ENCODE measurements at regions not wholly inside any gene's neighbourhood (a gene's known extent, or its start where the extent isn't known, plus 50 kb on each side); places are given as distances from the start of the nearest gene placed in this dataset.

DNA sequence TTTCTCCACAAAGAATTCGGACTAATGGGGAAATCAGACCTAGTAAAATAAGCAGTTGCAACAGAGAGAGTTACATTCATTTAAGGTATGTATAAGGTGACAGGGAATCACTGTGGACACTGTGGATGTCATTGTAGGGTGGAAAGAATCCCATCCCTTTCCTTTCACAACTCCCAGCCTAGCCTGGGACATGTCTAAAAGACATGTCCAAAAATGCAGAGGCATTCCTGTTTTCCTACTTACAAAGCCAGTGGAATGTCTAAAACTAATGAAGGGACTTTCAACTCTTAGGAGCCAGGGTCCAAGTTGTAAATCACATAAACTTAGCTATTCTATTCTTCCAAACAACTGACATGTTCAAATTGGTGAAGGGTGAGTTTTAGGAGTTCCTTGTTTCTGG is 511.0 kb downstream of the PRELID2 start:
- Histone ChIP-seq H3K27ac (no peak overlapping the region), H3K36me3 (no peaks in the 10 kb centered on the region), H3K9me3 (ENCODE audit: severe bottlenecking) (no peaks in the 10 kb centered on the region), H3K4me3 (ENCODE audit: low read depth, low read length) (no peak overlapping the region), H3K27me3 (ENCODE audit: insufficient read depth, low read depth, severe bottlenecking) (no peaks in the 10 kb centered on the region)
- TF ChIP-seq, protein P1, sequence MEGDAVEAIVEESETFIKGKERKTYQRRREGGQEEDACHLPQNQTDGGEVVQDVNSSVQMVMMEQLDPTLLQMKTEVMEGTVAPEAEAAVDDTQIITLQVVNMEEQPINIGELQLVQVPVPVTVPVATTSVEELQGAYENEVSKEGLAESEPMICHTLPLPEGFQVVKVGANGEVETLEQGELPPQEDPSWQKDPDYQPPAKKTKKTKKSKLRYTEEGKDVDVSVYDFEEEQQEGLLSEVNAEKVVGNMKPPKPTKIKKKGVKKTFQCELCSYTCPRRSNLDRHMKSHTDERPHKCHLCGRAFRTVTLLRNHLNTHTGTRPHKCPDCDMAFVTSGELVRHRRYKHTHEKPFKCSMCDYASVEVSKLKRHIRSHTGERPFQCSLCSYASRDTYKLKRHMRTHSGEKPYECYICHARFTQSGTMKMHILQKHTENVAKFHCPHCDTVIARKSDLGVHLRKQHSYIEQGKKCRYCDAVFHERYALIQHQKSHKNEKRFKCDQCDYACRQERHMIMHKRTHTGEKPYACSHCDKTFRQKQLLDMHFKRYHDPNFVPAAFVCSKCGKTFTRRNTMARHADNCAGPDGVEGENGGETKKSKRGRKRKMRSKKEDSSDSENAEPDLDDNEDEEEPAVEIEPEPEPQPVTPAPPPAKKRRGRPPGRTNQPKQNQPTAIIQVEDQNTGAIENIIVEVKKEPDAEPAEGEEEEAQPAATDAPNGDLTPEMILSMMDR (IDR thresholded peaks at IDR 0.05; ENCODE audit: low read depth, low read length), result no peak
- no peak for DNase-seq

- Histone ChIP-seq H3K27me3 (ENCODE audit: insufficient read depth, low read depth, severe bottlenecking) (no peaks in the 10 kb centered on the region), H3K36me3 (no peaks in the 10 kb centered on the region), H3K9me3 (ENCODE audit: severe bottlenecking) (no peaks in the 10 kb centered on the region), H3K4me3 (ENCODE audit: low read depth, low read length) (no peak overlapping the region), H3K27ac (no peak overlapping the region)
- DNase-seq, result no peak
- TF ChIP-seq, protein P1 (IDR thresholded peaks at IDR 0.05; ENCODE audit: low read depth, low read length), result no peak
Measured at GRCh38 chr5:145316282-145316681, 518.9 kb downstream of the PRELID2 start.

DNA sequence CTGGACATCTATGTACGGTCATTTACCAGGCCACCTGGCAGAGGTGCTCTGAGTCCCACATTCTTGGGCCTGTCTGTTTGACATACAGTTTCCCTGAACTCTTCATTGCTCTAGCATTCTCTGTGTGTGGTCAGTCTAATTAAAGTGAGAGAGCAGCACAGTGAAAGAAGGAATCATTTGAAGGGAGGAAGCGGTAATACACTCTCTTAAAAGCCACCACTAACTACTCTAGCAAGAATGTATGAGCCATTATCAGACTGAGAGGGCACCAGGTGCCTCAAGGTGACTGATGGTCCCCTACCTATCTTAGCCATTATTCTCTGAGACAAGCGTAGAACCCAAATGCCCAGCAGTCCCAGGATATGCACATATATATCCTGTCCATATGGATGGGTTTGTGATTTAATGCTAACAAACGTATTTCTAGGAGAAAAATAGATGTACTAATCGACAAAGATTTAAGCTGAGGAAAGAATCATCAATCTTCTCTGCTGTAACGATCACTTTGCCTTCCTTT is 527.2 kb downstream of the PRELID2 start:
- Histone ChIP-seq H3K4me3 (ENCODE audit: low read depth, low read length) (no peak overlapping the region), H3K27ac (no peak overlapping the region), H3K36me3 (no peaks in the 10 kb centered on the region), H3K9me3 (ENCODE audit: severe bottlenecking) (no peaks in the 10 kb centered on the region), H3K27me3 (ENCODE audit: insufficient read depth, low read depth, severe bottlenecking) (no peaks in the 10 kb centered on the region)
- TF ChIP-seq, protein P1 (IDR thresholded peaks at IDR 0.05; ENCODE audit: low read depth, low read length), result no peak
- no peak for DNase-seq

DNA sequence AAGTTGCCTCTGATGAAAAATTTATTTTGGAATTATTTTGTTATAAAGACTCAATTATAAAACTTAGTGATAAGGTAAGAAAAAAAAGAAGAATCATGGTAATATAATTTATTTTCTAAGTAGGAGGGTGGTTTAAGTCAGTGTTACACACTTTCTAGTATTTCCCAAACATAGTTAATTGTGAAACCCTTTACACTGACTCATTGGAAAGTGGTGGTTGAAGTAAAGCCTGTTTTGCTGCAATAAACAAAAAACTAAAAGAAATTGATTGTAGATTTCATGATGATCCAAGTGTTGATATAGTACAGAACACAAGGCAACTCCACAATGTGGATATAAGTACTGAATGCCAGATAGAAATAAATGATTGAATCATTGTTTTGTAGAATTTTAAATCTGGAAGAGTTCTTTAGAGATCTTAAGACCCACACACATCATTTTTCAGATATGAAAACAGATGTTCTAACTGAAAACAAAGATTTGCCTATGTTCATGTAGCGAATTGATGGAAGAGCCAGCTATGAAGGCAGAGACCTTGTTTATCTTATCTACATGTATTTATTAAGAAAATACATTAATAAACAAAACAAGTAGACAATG is 539.8 kb downstream of the PRELID2 start:
- H3K27me3 ChIP-seq (ENCODE audit: insufficient read depth, low read depth, severe bottlenecking), result no peaks in the 10 kb centered on the region
- TF ChIP-seq, protein P1 (IDR thresholded peaks at IDR 0.05; ENCODE audit: low read depth, low read length), result no peak
- no peak overlapping the region for H3K27ac ChIP-seq
- DNase-seq, result no peak
- no peaks in the 10 kb centered on the region for H3K9me3 ChIP-seq (ENCODE audit: severe bottlenecking)
- no peak overlapping the region for H3K4me3 ChIP-seq (ENCODE audit: low read depth, low read length)
- H3K36me3 ChIP-seq, result no peaks in the 10 kb centered on the region

GRCh38 chr5:145294331-145294730 is 540.8 kb downstream of the PRELID2 start:
- Histone ChIP-seq H3K9me3 (ENCODE audit: severe bottlenecking) (no peaks in the 10 kb centered on the region), H3K27ac (no peak overlapping the region), H3K4me3 (ENCODE audit: low read depth, low read length) (no peak overlapping the region), H3K27me3 (ENCODE audit: insufficient read depth, low read depth, severe bottlenecking) (no peaks in the 10 kb centered on the region), H3K36me3 (no peaks in the 10 kb centered on the region)
- DNase-seq, result no peak
- TF ChIP-seq, protein P1 (IDR thresholded peaks at IDR 0.05; ENCODE audit: low read depth, low read length), result no peak

- no peaks in the 10 kb centered on the region for H3K36me3 ChIP-seq
- H3K4me3 ChIP-seq (ENCODE audit: low read depth, low read length), result no peak overlapping the region
- DNase-seq, result no peak
- no peaks in the 10 kb centered on the region for H3K27me3 ChIP-seq (ENCODE audit: insufficient read depth, low read depth, severe bottlenecking)
- TF ChIP-seq, protein P1 (IDR thresholded peaks at IDR 0.05; ENCODE audit: low read depth, low read length), result no peak
- H3K9me3 ChIP-seq (ENCODE audit: severe bottlenecking), result no peaks in the 10 kb centered on the region
- H3K27ac ChIP-seq, result no peak overlapping the region
Measured at GRCh38 chr5:145293716-145294115, 541.4 kb downstream of the PRELID2 start.
